Astrocyte of the cerebellum (primary cell): ENCODE measurements at regions not wholly inside any gene's neighbourhood (a gene's known extent, or its start where the extent isn't known, plus 50 kb on each side); places are given as distances from the start of the nearest gene placed in this dataset.

Experiments used
- DNase-seq: peaks from one replicate; pipeline ENCODE4 v3.0.0-alpha.2; 2011; ENCODE audit warnings: low read depth
- H3K4me3 ChIP-seq: 2 replicates; pipeline ENCODE4 v1.5.1; 2011; ENCODE audit warnings: mild to moderate bottlenecking, low read depth, low read length, moderate library complexity
- in situ Hi-C: cut with HindIII; loops from 2 replicates; pipeline ENCODE4 v1.10.0; 2017; ENCODE audit warnings: low sequenced_read_pairs
- TF ChIP-seq, protein P1 (sequence below): IDR thresholded peaks from 2 replicates; pipeline ENCODE4 v1.5.1; 2012; ENCODE audit warnings: low read length, low read depth, moderate library complexity, mild to moderate bottlenecking; ENCODE audit errors: missing control alignments

GRCh38 chr4:163806653-163807052 is 312.2 kb downstream of the TMA16 start:
- TF ChIP-seq, protein P1, sequence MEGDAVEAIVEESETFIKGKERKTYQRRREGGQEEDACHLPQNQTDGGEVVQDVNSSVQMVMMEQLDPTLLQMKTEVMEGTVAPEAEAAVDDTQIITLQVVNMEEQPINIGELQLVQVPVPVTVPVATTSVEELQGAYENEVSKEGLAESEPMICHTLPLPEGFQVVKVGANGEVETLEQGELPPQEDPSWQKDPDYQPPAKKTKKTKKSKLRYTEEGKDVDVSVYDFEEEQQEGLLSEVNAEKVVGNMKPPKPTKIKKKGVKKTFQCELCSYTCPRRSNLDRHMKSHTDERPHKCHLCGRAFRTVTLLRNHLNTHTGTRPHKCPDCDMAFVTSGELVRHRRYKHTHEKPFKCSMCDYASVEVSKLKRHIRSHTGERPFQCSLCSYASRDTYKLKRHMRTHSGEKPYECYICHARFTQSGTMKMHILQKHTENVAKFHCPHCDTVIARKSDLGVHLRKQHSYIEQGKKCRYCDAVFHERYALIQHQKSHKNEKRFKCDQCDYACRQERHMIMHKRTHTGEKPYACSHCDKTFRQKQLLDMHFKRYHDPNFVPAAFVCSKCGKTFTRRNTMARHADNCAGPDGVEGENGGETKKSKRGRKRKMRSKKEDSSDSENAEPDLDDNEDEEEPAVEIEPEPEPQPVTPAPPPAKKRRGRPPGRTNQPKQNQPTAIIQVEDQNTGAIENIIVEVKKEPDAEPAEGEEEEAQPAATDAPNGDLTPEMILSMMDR = no peak
- DNase-seq = no peak
- in situ Hi-C loops = no loop called here
- no peak overlapping the region for H3K4me3 ChIP-seq

DNA sequence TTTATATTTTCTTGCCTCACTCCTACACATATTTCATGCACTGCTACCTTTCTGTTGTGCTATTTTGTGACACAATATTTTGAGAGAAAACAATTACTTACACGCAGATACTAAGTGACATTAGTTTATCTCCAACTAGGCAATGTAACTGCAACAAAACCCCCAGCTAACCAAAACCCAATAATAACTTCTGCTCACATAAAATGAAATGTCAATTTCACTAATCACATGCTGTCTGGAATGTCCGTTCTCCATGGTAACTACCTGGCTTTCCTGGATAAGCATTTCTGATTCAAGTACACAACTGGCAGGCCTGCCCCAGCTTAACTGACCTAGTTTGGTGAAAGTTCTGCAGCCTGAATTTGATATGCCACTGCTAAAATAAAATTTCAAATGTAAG is 313.5 kb downstream of the TMA16 start:
- TF ChIP-seq, protein P1 = no peak
- in situ Hi-C loops = no loop called here
- no peak overlapping the region for H3K4me3 ChIP-seq
- DNase-seq = no peak

DNA sequence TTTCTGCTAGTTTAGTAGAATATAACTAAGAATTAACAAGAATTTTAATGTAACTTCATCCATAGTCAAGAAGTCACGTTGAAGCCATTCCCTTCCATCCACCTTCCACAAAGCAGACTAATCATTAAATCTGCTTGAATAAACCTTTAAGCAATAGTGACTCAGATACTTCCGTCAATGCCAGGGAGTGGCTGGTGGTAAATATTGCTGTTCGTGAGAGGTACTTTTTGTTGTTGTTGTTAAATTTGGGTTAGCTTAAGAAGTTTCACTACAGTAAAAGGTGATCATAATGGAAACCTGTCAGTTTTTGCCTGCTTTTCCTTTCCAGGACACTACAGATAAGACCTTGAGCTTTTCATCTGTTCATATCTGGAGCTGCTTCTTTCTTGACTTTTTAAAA is 316.3 kb downstream of the TMA16 start:
- in situ Hi-C loops = no loop called here
- DNase-seq = no peak
- no peak overlapping the region for H3K4me3 ChIP-seq
- TF ChIP-seq, protein P1 = no peak

DNA sequence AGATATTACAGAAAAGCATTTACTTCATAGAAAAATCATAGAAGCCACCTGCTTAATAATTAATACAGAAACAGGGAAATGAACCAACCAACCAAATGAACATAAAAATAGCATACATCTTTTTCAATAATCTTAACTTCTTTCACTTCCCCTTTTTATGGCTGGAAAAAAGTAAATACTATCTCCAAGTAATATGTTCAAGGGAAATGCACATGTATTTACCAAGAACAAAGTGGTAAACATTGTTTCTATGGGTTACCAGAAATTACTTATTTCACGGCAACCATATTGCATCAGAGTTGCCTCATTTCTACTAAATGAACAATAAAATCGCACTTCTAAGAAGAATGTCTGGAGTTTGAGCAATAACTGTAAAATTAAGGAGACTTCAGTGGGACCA is 321.3 kb downstream of the TMA16 start:
- TF ChIP-seq, protein P1 = no peak
- DNase-seq = no peak
- in situ Hi-C loops = no loop called here
- no peak overlapping the region for H3K4me3 ChIP-seq

- no peak for DNase-seq
- TF ChIP-seq, protein P1 = no peak
- in situ Hi-C loops = no loop called here
- no peak overlapping the region for H3K4me3 ChIP-seq
Measured at GRCh38 chr4:163816494-163816893, 322.0 kb downstream of the TMA16 start.

DNA sequence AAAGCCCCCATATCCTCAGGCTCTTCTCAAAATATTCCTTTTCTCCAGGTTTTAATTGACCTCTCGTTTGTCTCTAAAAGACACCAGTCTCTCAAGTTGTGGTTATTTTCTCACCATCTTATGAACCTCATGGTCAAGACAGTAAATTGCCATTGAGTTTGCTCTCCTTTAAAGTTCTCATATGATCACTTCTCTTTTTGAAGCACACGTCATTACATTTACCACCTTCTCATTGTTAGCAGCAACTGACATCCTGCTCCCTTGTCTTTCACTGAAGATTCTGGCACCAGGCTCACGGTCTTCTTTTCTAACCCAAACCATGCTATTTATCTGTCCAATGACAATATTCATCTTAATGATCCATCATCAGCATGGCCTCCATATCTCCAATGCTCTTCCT is 324.2 kb downstream of the TMA16 start:
- DNase-seq = no peak
- in situ Hi-C loops = no loop called here
- H3K4me3 ChIP-seq = no peak overlapping the region
- TF ChIP-seq, protein P1 = no peak

- TF ChIP-seq, protein P1 = no peak
- in situ Hi-C loops = no loop called here
- no peak for DNase-seq
Measured at GRCh38 chr4:163833669-163834068, 339.2 kb downstream of the TMA16 start.

More at GRCh38 chr4:163833669-163834068, 339.2 kb downstream of the TMA16 start:
- H3K4me3 ChIP-seq = no peak overlapping the region
